ENCODE measurements at regions not wholly inside any gene's neighbourhood (a gene's known extent, or its start where the extent isn't known, plus 50 kb on each side); places are given as distances from the start of the nearest gene placed in this dataset.

DNA sequence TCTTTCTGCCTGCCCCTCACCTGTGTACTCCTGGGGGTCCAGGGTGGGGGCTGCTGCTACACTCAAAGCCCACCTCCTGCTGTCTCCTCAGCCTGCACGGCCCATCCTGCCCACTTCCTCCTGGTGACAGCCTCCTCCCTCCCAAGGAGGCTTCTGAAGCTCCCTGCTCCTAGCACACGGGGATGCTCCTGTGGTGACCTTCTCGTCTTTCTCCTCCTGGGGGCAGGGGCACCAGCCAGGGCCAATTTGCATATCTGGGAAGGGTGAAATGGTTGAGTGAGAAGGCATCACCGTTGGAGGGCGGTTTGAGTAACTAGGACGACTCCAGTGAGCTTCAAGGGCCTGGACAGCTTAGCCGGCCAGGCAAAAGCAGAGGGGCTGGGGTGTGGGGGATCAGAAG lies 51.9 kb upstream of the COL5A1 start:
- Histone ChIP-seq H3K27me3 (peaks cover 0 to 6% (median 6%) of the 10 kb centered on the region in 3 donors), H3K9me3 (no peaks in the 10 kb centered on the region), H3K36me3 (no peaks in the 10 kb centered on the region), H3K4me1 (no peaks in the 10 kb centered on the region), H3K4me3 (no peak overlapping the region), H3K27ac (no peak overlapping the region)
- TF ChIP-seq, protein P1, sequence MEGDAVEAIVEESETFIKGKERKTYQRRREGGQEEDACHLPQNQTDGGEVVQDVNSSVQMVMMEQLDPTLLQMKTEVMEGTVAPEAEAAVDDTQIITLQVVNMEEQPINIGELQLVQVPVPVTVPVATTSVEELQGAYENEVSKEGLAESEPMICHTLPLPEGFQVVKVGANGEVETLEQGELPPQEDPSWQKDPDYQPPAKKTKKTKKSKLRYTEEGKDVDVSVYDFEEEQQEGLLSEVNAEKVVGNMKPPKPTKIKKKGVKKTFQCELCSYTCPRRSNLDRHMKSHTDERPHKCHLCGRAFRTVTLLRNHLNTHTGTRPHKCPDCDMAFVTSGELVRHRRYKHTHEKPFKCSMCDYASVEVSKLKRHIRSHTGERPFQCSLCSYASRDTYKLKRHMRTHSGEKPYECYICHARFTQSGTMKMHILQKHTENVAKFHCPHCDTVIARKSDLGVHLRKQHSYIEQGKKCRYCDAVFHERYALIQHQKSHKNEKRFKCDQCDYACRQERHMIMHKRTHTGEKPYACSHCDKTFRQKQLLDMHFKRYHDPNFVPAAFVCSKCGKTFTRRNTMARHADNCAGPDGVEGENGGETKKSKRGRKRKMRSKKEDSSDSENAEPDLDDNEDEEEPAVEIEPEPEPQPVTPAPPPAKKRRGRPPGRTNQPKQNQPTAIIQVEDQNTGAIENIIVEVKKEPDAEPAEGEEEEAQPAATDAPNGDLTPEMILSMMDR (IDR thresholded peaks at IDR 0.05 in 4 of 5, conservative IDR thresholded peaks at IDR 0.05 in 1 of 5): no peak
- no peak for TF ChIP-seq POLR2A (IDR thresholded peaks at IDR 0.05)
- ATAC-seq (no peak), DNase-seq (no peak)
- intact Hi-C loops (cut with DNase I; ENCODE audit: low total_unique reads): no loop called here
- in situ Hi-C loops (cut with MboI; ENCODE audit: low sequenced_read_pairs in 4 of 4): no loop called here

DNA sequence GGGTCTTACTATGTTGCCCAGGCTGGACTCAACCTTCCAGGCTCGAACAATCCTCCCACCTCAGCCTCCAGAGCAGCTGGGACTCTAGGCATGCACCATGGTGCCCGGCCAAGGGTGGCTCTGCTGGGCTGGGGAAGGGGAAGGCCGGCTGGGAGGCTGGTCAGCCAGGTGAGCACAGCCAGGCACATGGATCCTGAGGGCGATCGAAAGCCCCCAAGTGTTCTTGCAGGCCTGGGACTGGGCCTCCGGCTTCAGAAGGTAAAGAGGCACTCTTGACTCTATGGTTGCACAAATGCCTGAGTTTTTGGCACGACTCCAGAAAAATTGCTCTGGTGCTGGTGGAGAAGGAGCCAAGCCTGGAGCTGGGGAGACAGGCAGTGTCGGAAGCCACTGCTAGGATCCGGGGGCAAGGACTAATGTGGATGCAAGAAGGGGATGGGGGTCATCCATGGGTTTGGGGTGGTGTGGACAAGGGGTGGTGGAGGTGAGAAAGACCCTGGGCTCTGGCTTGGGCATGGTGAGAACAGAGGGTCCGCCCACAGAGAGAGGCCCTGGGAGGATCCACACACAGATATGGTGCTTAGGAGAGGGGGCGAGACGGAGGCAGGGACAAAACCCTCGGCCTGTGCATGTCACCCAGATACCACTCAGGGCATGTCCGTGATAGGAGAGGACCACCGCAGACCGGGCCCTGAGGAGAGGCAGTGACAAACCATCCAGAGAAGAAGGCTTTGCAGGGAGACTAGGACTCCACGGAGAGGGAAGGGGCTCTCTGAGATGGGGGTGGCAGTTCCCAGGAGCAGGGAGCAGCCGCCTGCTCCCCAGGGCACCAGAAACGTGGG lies 51.1 kb upstream of the COL5A1 start:
- in situ Hi-C loops (cut with MboI; ENCODE audit: low sequenced_read_pairs in 4 of 4) (no loop called here), intact Hi-C loops (cut with DNase I; ENCODE audit: low total_unique reads) (no loop called here)
- no peaks in the 10 kb centered on the region for H3K9me3 ChIP-seq
- TF ChIP-seq, protein P1 (IDR thresholded peaks at IDR 0.05 in 4 of 5, conservative IDR thresholded peaks at IDR 0.05 in 1 of 5): no peak
- TF ChIP-seq POLR2A (IDR thresholded peaks at IDR 0.05): no peak
- H3K4me3 ChIP-seq: no peak overlapping the region
- H3K27ac ChIP-seq: no peak overlapping the region
- peaks cover 0 to 6% (median 2%) of the 10 kb centered on the region in 3 donors for H3K27me3 ChIP-seq
- ATAC-seq: no peak
- no peak for DNase-seq
- no peaks in the 10 kb centered on the region for H3K4me1 ChIP-seq
- no peaks in the 10 kb centered on the region for H3K36me3 ChIP-seq

DNA sequence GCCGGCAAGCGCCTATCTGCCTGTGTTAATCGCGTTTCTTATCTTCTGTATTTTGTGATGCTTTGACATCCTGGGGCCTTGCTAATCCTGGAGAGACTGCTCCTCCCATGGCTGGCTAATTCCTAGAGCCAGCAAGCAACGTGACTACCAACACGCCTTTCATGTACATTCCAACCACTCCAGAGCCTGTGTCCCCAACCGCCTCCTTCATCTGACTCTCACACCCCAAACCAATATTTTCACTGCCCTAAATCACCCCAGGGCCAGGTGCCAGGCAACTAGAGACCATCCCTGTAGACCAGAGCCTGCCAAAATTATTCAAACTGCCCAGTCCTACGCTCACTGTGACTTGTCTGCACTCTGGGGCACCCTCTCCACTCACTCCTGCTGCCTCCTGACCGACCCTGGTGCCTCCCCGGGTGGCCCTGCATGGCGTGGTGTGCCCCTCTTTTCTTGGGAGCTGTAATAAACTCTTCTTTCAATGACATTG lies 50.5 kb upstream of the COL5A1 start:
- Histone ChIP-seq H3K36me3 (no peaks in the 10 kb centered on the region), H3K9me3 (no peaks in the 10 kb centered on the region), H3K27ac (no peak overlapping the region), H3K4me3 (no peak overlapping the region), H3K4me1 (no peaks in the 10 kb centered on the region), H3K27me3 (peaks cover 0 to 6% (median 2%) of the 10 kb centered on the region in 3 donors)
- TF ChIP-seq POLR2A (IDR thresholded peaks at IDR 0.05): no peak
- TF ChIP-seq, protein P1 (IDR thresholded peaks at IDR 0.05 in 4 of 5, conservative IDR thresholded peaks at IDR 0.05 in 1 of 5): no peak
- intact Hi-C loops (cut with DNase I; ENCODE audit: low total_unique reads): no loop called here
- ATAC-seq: no peak
- in situ Hi-C loops (cut with MboI; ENCODE audit: low sequenced_read_pairs in 4 of 4): no loop called here
- no peak for DNase-seq

DNA sequence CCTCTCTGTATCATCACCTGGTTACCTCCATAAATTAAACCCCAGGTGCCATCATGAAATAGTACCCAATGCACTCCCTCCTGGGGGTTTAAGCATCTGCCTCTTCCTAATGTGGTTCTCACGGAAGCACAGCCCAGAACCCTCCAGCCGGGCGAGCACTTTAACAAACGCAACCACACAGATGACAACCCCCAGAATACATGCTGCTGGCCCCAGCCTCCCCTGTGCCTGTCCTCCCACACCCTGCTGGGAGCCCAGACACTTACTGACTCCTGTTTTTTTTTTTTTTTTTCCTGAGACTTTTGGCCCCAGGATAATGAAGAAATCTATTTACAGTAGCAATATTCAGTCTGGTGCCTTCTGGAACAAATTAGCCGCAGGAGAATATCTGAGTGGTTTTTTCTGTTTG lies 50.0 kb upstream of the COL5A1 start:
- TF ChIP-seq POLR2A (IDR thresholded peaks at IDR 0.05): no peak
- TF ChIP-seq, protein P1 (IDR thresholded peaks at IDR 0.05 in 4 of 5, conservative IDR thresholded peaks at IDR 0.05 in 1 of 5): no peak
- no peaks in the 10 kb centered on the region for H3K9me3 ChIP-seq
- no peaks in the 10 kb centered on the region for H3K4me1 ChIP-seq
- DNase-seq: no peak
- ATAC-seq: peak in 1 of 2 donors; percentile 41
- intact Hi-C loops (cut with DNase I; ENCODE audit: low total_unique reads): no loop called here
- H3K27me3 ChIP-seq: peaks cover 0 to 6% (median 0%) of the 10 kb centered on the region in 3 donors
- in situ Hi-C loops (cut with MboI; ENCODE audit: low sequenced_read_pairs in 4 of 4): no loop called here
- H3K4me3 ChIP-seq: no peak overlapping the region
- peak overlapping the region in 3 of 4 donors; percentile 33 to 64 (median 55) for H3K27ac ChIP-seq
- H3K36me3 ChIP-seq: no peaks in the 10 kb centered on the region

All from gastrocnemius medialis (tissue), 4 donors.